ENCODE measurements at regions not wholly inside any gene's neighbourhood (a gene's known extent, or its start where the extent isn't known, plus 50 kb on each side); places are given as distances from the start of the nearest gene placed in this dataset.

DNA sequence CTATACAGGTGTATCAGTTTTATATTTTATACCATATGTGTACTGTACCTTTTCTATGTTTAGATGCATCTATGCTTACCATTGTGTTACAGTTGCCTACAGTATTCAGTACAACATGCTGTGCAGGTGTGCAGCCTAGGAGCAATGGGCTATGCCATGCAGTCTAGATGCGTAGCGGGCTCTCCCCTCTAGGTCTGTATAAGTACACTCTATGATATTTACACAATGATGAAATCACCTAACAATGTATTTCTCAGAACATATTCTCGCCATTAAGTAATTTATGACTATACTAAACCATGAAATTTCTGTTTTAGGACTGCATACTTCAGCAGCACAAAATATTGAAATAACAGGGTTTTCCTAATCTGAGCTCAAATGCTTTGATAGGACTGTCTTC is 179.6 kb downstream of the RFC3 start:
- TF ChIP-seq POLR2A (IDR thresholded peaks at IDR 0.05; ENCODE audit: borderline replicate concordance, extremely low read depth, insufficient read depth, insufficient read length) (no peak), YY1 (IDR thresholded peaks at IDR 0.05; ENCODE audit: extremely low read depth, insufficient replicate concordance, low read depth, low read length) (no peak), ZNF274 (IDR thresholded peaks at IDR 0.05; ENCODE audit: low read depth, low read length) (no peak), POLR2AphosphoS5 (IDR thresholded peaks at IDR 0.05; ENCODE audit: low read depth, low read length) (no peak), EGR1 (IDR thresholded peaks at IDR 0.05; ENCODE audit: low read depth) (no peak), CBX3 (IDR thresholded peaks at IDR 0.05; ENCODE audit: low read depth) (no peak), ZFX (IDR thresholded peaks at IDR 0.05) (no peak), JUND (IDR thresholded peaks at IDR 0.05) (no peak)
- TF ChIP-seq, protein P1, sequence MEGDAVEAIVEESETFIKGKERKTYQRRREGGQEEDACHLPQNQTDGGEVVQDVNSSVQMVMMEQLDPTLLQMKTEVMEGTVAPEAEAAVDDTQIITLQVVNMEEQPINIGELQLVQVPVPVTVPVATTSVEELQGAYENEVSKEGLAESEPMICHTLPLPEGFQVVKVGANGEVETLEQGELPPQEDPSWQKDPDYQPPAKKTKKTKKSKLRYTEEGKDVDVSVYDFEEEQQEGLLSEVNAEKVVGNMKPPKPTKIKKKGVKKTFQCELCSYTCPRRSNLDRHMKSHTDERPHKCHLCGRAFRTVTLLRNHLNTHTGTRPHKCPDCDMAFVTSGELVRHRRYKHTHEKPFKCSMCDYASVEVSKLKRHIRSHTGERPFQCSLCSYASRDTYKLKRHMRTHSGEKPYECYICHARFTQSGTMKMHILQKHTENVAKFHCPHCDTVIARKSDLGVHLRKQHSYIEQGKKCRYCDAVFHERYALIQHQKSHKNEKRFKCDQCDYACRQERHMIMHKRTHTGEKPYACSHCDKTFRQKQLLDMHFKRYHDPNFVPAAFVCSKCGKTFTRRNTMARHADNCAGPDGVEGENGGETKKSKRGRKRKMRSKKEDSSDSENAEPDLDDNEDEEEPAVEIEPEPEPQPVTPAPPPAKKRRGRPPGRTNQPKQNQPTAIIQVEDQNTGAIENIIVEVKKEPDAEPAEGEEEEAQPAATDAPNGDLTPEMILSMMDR (IDR thresholded peaks at IDR 0.05 in 2 of 3, conservative IDR thresholded peaks at IDR 0.05 in 1 of 3; ENCODE audit: borderline replicate concordance in 1 of 3, insufficient read depth in 1 of 3, low read depth in 2 of 3, low read length in 2 of 3) = no peak
- TF ChIP-seq, protein P2, sequence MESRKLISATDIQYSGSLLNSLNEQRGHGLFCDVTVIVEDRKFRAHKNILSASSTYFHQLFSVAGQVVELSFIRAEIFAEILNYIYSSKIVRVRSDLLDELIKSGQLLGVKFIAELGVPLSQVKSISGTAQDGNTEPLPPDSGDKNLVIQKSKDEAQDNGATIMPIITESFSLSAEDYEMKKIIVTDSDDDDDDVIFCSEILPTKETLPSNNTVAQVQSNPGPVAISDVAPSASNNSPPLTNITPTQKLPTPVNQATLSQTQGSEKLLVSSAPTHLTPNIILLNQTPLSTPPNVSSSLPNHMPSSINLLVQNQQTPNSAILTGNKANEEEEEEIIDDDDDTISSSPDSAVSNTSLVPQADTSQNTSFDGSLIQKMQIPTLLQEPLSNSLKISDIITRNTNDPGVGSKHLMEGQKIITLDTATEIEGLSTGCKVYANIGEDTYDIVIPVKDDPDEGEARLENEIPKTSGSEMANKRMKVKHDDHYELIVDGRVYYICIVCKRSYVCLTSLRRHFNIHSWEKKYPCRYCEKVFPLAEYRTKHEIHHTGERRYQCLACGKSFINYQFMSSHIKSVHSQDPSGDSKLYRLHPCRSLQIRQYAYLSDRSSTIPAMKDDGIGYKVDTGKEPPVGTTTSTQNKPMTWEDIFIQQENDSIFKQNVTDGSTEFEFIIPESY (IDR thresholded peaks at IDR 0.05; ENCODE audit: extremely low read depth, insufficient replicate concordance, low read length) = no peak
- TF ChIP-seq, protein P3, sequence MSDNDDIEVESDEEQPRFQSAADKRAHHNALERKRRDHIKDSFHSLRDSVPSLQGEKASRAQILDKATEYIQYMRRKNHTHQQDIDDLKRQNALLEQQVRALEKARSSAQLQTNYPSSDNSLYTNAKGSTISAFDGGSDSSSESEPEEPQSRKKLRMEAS (IDR thresholded peaks at IDR 0.05) = no peak
- TF ChIP-seq, protein P4, sequence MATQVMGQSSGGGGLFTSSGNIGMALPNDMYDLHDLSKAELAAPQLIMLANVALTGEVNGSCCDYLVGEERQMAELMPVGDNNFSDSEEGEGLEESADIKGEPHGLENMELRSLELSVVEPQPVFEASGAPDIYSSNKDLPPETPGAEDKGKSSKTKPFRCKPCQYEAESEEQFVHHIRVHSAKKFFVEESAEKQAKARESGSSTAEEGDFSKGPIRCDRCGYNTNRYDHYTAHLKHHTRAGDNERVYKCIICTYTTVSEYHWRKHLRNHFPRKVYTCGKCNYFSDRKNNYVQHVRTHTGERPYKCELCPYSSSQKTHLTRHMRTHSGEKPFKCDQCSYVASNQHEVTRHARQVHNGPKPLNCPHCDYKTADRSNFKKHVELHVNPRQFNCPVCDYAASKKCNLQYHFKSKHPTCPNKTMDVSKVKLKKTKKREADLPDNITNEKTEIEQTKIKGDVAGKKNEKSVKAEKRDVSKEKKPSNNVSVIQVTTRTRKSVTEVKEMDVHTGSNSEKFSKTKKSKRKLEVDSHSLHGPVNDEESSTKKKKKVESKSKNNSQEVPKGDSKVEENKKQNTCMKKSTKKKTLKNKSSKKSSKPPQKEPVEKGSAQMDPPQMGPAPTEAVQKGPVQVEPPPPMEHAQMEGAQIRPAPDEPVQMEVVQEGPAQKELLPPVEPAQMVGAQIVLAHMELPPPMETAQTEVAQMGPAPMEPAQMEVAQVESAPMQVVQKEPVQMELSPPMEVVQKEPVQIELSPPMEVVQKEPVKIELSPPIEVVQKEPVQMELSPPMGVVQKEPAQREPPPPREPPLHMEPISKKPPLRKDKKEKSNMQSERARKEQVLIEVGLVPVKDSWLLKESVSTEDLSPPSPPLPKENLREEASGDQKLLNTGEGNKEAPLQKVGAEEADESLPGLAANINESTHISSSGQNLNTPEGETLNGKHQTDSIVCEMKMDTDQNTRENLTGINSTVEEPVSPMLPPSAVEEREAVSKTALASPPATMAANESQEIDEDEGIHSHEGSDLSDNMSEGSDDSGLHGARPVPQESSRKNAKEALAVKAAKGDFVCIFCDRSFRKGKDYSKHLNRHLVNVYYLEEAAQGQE (IDR thresholded peaks at IDR 0.05; ENCODE audit: low read depth) = no peak
